MM.1S (cell line): ENCODE measurements at regions not wholly inside any gene's neighbourhood (a gene's known extent, or its start where the extent isn't known, plus 50 kb on each side); places are given as distances from the start of the nearest gene placed in this dataset.

Experiments
- DNase-seq: peaks from one replicate; pipeline ENCODE4 v3.0.0-alpha.2; 2015
- H2AFZ ChIP-seq: fragments of 300-600 bp; sonication (generic); 2 replicates; pipeline ENCODE4 v1.6.0; 2016; ENCODE audit warnings: antibody characterized with exemption, low read length
- H3F3A ChIP-seq: fragments of 300-600 bp; sonication (generic); 2 replicates; pipeline ENCODE4 v1.6.1; 2016; ENCODE audit warnings: mild to moderate bottlenecking, antibody characterized with exemption, low read length, moderate library complexity, mixed read lengths; ENCODE audit not compliant: insufficient read depth
- H3K27ac ChIP-seq: fragments of 300-600 bp; sonication (generic); 2 replicates; pipeline ENCODE4 v1.5.1; 2016; ENCODE audit warnings: mild to moderate bottlenecking, low read length
- H3K27me3 ChIP-seq: fragments of 300-600 bp; sonication (generic); replicated peaks from 2 replicates; pipeline ENCODE4 v1.6.0; 2016; ENCODE audit warnings: low read length; ENCODE audit not compliant: insufficient read depth
- H3K36me3 ChIP-seq: fragments of 300-600 bp; sonication (generic); replicated peaks from 2 replicates; pipeline ENCODE4 v1.6.1; 2016; ENCODE audit warnings: mild to moderate bottlenecking, low read length, mixed read lengths; ENCODE audit not compliant: insufficient read depth
- H3K4me1 ChIP-seq: fragments of 300-600 bp; sonication (generic); 2 replicates; pipeline ENCODE4 v1.6.1; 2016; ENCODE audit warnings: low read length, mixed read lengths
- H3K4me2 ChIP-seq: fragments of 300-600 bp; sonication (generic); 2 replicates; pipeline ENCODE4 v1.6.0; 2016; ENCODE audit warnings: low read depth, low read length
- H3K4me3 ChIP-seq: fragments of 300-600 bp; sonication (generic); 2 replicates; pipeline ENCODE4 v1.5.1; 2016; ENCODE audit warnings: low read length, mixed read lengths
- H3K79me2 ChIP-seq: fragments of 300-600 bp; sonication (generic); 2 replicates; pipeline ENCODE4 v1.6.1; 2016; ENCODE audit warnings: mixed run types, low read length, mixed read lengths
- H3K9ac ChIP-seq: fragments of 300-600 bp; sonication (generic); 2 replicates; pipeline ENCODE4 v1.6.1; 2016; ENCODE audit warnings: low read length, mixed read lengths
- H3K9me2 ChIP-seq: fragments of 300-600 bp; sonication (generic); replicated peaks from 2 replicates; pipeline ENCODE4 v1.6.1; 2016; ENCODE audit warnings: mild to moderate bottlenecking, low read length, mixed read lengths; ENCODE audit not compliant: insufficient read depth
- H3K9me3 ChIP-seq: fragments of 300-600 bp; sonication (generic); replicated peaks from 2 replicates; pipeline ENCODE4 v1.6.1; 2016; ENCODE audit warnings: mild to moderate bottlenecking, low read length, mixed read lengths; ENCODE audit not compliant: insufficient read depth
- H4K20me1 ChIP-seq: fragments of 300-600 bp; sonication (generic); 2 replicates; pipeline ENCODE4 v1.6.1; 2016; ENCODE audit warnings: mild to moderate bottlenecking, low read length, moderate library complexity, mixed read lengths; ENCODE audit not compliant: insufficient read depth
- CTCF ChIP-seq: fragments of 300-600 bp; sonication (generic); IDR thresholded peaks from 2 replicates; pipeline ENCODE4 v1.5.1; 2016; ENCODE audit warnings: antibody characterized with exemption, low read length, mixed read lengths
- EZH2 ChIP-seq: fragments of 300-600 bp; sonication (generic); optimal IDR thresholded peaks from 2 replicates; pipeline ENCODE3; 2017; ENCODE audit warnings: low read depth, mild to moderate bottlenecking, antibody characterized with exemption, low read length, mixed read lengths
- EZH2phosphoT487 ChIP-seq: fragments of 300-600 bp; sonication (generic); IDR thresholded peaks from 2 replicates; pipeline ENCODE4 v1.6.1; 2018; ENCODE audit warnings: antibody characterized with exemption, low read length

GRCh38 chr4:45527160-45527559 lies 596.7 kb downstream of the GABRG1 start:
- no peak for DNase-seq
- no peaks in the 10 kb centered on the region for H3K9me2 ChIP-seq
- TF ChIP-seq CTCF (no peak), EZH2phosphoT487 (no peak), EZH2 (no peak)
- H3K27ac ChIP-seq = no peak overlapping the region
- H4K20me1 ChIP-seq = no peaks in the 10 kb centered on the region
- H3K9me3 ChIP-seq = no peaks in the 10 kb centered on the region
- no peak overlapping the region for H3K4me3 ChIP-seq
- no peak overlapping the region for H3K4me2 ChIP-seq
- no peaks in the 10 kb centered on the region for H3F3A ChIP-seq
- H3K9ac ChIP-seq = no peak overlapping the region
- H3K4me1 ChIP-seq = no peaks in the 10 kb centered on the region
- H3K36me3 ChIP-seq = no peaks in the 10 kb centered on the region
- H3K27me3 ChIP-seq = no peaks in the 10 kb centered on the region
- H2AFZ ChIP-seq = no peak overlapping the region
- H3K79me2 ChIP-seq = no peaks in the 10 kb centered on the region

- Histone ChIP-seq H4K20me1 (no peaks in the 10 kb centered on the region), H3K4me3 (no peak overlapping the region), H2AFZ (no peak overlapping the region), H3K9me2 (no peaks in the 10 kb centered on the region), H3K27me3 (no peaks in the 10 kb centered on the region), H3K79me2 (no peaks in the 10 kb centered on the region), H3K9me3 (no peaks in the 10 kb centered on the region), H3K9ac (no peak overlapping the region), H3K27ac (no peak overlapping the region), H3K4me2 (no peak overlapping the region), H3K36me3 (no peaks in the 10 kb centered on the region), H3F3A (no peaks in the 10 kb centered on the region), H3K4me1 (no peaks in the 10 kb centered on the region)
- TF ChIP-seq EZH2phosphoT487 (no peak), CTCF (no peak), EZH2 (no peak)
- DNase-seq = no peak
These were observed 605.0 kb downstream of the GABRG1 start for GRCh38 chr4:45518832-45519231.

- no peaks in the 10 kb centered on the region for H4K20me1 ChIP-seq
- no peak overlapping the region for H3K4me3 ChIP-seq
- H3F3A ChIP-seq = no peaks in the 10 kb centered on the region
- no peak for DNase-seq
- no peak overlapping the region for H3K27ac ChIP-seq
- no peaks in the 10 kb centered on the region for H3K27me3 ChIP-seq
- no peaks in the 10 kb centered on the region for H3K4me1 ChIP-seq
- H3K79me2 ChIP-seq = no peaks in the 10 kb centered on the region
- H3K4me2 ChIP-seq = no peak overlapping the region
- no peaks in the 10 kb centered on the region for H3K36me3 ChIP-seq
- no peak for TF ChIP-seq CTCF
- no peak for TF ChIP-seq EZH2
- TF ChIP-seq EZH2phosphoT487 = no peak
- H3K9ac ChIP-seq = no peak overlapping the region
- H3K9me2 ChIP-seq = no peaks in the 10 kb centered on the region
- H2AFZ ChIP-seq = no peak overlapping the region
- H3K9me3 ChIP-seq = no peaks in the 10 kb centered on the region
These were observed 621.4 kb downstream of the GABRG1 start for GRCh38 chr4:45502471-45502870.
